Spleen (tissue), 7 donors: ENCODE measurements at regions not wholly inside any gene's neighbourhood (a gene's known extent, or its start where the extent isn't known, plus 50 kb on each side); places are given as distances from the start of the nearest gene placed in this dataset.

Experiments
- POLR2A ChIP-seq, 3 donors: fragments of 450-650 bp; IDR thresholded peaks; one replicate each; pipeline ENCODE4 v1.5.1; 2017; ENCODE audit warnings: antibody characterized with exemption in 3 of 3, mild to moderate bottlenecking in 1 of 3
- TF ChIP-seq, protein P1 (sequence below), 11 experiments: fragments of 200-600 bp in 7 of 11; fragments of 450-650 bp in 4 of 11; sonication (generic) in 4 of 11; IDR thresholded peaks in 8 of 11; conservative IDR thresholded peaks in 3 of 11; 1 replicate in 7 of 11; 2 replicates in 4 of 11; pipeline versions ENCODE4 v1.4.0 to v1.8.0; 2016 to 2021; ENCODE audit warnings: antibody characterized with exemption in 11 of 11, inconsistent platforms in 4 of 11, mild to moderate bottlenecking in 1 of 11
- donor health status: DM: no; HTN: no; CAD: no; lungs with moderate emphysema.
- donor health status: DM: no; HTN: no; CAD: no.
- donor health status: DM: no; HTN: no; CAD: no.

DNA sequence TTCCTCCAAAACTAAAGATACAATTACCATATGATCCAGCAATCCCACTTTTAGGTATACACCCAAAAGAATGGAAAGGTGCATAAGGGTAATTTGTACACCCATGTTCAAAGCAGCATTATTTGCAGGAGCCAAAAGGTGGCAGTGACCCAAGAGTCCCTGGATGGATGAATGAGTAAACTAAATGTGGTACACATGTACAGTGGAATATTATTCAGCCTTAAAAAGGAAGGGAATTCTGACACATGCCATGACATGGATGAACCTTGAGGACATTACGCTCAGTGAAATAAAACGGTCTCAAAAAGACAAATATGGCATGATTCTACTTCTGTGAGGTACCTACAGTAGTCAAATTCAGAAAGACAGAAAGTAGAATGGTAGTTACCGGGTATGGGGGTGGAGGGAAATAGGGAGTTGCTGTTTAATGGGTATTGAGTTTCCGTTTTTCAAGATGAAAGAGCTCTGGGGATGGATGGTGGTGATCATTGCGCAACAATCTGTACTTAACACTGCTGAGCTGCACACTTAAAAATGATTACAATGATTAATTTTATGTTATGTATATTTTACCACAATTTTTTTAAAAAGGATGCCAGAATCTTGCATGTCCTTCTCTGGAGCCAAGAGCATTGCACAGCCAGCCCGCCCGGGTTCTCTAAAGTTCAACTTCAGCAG is 518.9 kb upstream of the JARID2 start:
- no peak for TF ChIP-seq POLR2A (IDR thresholded peaks at IDR 0.05)
- TF ChIP-seq, protein P1, sequence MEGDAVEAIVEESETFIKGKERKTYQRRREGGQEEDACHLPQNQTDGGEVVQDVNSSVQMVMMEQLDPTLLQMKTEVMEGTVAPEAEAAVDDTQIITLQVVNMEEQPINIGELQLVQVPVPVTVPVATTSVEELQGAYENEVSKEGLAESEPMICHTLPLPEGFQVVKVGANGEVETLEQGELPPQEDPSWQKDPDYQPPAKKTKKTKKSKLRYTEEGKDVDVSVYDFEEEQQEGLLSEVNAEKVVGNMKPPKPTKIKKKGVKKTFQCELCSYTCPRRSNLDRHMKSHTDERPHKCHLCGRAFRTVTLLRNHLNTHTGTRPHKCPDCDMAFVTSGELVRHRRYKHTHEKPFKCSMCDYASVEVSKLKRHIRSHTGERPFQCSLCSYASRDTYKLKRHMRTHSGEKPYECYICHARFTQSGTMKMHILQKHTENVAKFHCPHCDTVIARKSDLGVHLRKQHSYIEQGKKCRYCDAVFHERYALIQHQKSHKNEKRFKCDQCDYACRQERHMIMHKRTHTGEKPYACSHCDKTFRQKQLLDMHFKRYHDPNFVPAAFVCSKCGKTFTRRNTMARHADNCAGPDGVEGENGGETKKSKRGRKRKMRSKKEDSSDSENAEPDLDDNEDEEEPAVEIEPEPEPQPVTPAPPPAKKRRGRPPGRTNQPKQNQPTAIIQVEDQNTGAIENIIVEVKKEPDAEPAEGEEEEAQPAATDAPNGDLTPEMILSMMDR (IDR thresholded peaks at IDR 0.05 in 8 of 11, conservative IDR thresholded peaks at IDR 0.05 in 3 of 11) = no peak
